ENCODE measurements at regions not wholly inside any gene's neighbourhood (a gene's known extent, or its start where the extent isn't known, plus 50 kb on each side); places are given as distances from the start of the nearest gene placed in this dataset.

DNA sequence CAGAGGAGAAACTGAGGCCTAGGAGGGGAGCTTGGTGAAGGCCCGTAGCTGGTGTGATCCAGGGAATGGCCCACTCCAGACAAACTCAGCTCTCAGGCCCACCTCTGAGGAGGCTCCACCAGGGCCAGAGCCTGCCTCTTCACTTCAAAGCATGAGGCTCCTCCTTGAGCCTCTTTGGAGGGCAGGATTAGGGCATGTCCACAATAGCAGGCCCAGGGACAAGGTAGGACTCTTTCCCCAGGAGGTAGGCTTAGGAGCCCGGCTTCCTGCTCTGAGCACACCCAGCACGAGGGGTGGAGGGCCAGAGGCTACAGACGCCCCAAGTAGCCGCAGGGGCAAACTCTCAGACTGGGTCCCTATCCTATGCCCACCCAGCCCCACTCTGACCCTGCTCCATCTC lies 164.6 kb upstream of the ZMIZ1 start:
- Histone ChIP-seq H3K27ac (ENCODE audit: low read depth, low read length) (no peak overlapping the region), H3K9ac (ENCODE audit: low read depth in 1 of 2, low read length in 2 of 2) (no peak overlapping the region), H3K36me3 (ENCODE audit: control insufficient read depth in 1 of 2, insufficient read depth in 2 of 2, low read length in 2 of 2) (no peaks in the 10 kb centered on the region), H3K4me3 (ENCODE audit: low read depth in 1 of 2, low read length in 2 of 2) (no peak overlapping the region), H3K9me3 (ENCODE audit: control insufficient read depth in 1 of 2, low read length in 2 of 2) (no peaks in the 10 kb centered on the region), H3K4me1 (ENCODE audit: control insufficient read depth in 1 of 2, insufficient read depth in 2 of 2, low read length in 2 of 2) (peaks cover 8 to 9% of the 10 kb centered on the region in 2 donors), H3K27me3 (ENCODE audit: control insufficient read depth in 1 of 2, insufficient read depth in 2 of 2, low read length in 2 of 2) (no peaks in the 10 kb centered on the region)

DNA sequence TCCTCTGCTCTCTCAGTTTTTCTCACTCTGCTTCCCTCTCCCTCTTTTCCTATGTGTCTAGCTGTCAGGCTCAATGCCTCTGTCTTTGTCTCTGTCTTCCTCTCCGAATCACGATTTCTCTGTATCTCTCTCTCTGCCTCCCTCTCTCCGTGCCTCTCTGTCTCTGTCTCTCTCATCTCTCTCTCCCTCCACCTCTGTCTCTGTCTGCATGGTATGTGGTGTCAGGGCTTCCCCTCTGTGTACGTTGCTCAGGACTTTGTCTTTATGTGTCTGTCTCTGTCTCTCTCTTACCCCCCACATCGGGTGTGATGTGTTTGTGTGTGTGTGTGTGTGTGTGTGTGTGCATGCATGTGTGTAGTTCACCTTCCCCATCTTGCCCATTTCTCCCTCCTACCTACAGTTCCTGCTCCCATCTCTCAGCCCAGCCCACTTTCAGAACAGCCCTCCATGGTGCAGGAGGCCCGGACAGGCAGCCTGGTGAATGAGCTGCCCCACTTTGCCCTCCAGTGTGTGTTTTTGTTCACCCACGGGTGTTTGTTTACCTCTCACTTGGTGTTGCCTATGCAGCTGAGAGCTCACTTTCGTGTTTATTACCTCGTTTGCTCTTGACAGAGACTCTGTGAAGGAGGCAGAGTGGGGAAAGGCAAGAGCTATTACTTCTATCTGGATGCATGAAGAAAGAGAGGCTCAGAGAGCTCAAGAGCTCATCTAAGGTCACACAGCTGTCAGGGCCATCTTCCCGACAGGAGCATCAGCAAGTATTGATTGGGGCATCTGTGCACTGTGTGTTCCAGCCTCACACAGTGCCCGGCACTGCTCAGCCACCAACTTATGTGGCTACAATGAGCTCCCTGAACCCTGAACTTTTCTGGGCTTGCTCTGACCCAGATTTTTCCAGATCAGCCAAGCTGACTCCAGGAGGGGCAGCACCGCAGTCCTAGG lies 163.5 kb upstream of the ZMIZ1 start:
- Histone ChIP-seq H3K9ac (ENCODE audit: low read depth in 1 of 2, low read length in 2 of 2) (no peak overlapping the region), H3K27ac (ENCODE audit: low read depth, low read length) (no peak overlapping the region), H3K36me3 (ENCODE audit: control insufficient read depth in 1 of 2, insufficient read depth in 2 of 2, low read length in 2 of 2) (no peaks in the 10 kb centered on the region), H3K4me3 (ENCODE audit: low read depth in 1 of 2, low read length in 2 of 2) (no peak overlapping the region), H3K27me3 (ENCODE audit: control insufficient read depth in 1 of 2, insufficient read depth in 2 of 2, low read length in 2 of 2) (no peaks in the 10 kb centered on the region), H3K9me3 (ENCODE audit: control insufficient read depth in 1 of 2, low read length in 2 of 2) (no peaks in the 10 kb centered on the region), H3K4me1 (ENCODE audit: control insufficient read depth in 1 of 2, insufficient read depth in 2 of 2, low read length in 2 of 2) (no peaks in the 10 kb centered on the region)

DNA sequence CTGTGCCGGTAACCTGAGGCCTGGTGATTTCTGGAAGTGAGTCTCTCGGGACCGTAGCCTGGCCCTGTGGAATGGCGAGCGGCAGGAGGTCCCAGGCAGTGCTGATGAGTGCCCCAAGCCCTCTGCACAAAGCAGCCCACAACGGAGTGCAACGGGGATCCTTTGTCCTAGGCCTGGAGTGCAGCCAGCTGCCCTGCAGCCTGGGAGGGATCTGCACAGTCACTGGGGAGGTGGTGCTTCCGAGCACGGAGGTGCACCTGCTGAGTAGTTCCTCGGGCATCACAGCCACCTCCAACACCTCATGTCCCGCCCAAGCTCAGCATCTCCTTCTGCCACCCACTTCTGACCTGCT lies 162.8 kb upstream of the ZMIZ1 start:
- Histone ChIP-seq H3K36me3 (ENCODE audit: control insufficient read depth in 1 of 2, insufficient read depth in 2 of 2, low read length in 2 of 2) (no peaks in the 10 kb centered on the region), H3K4me3 (ENCODE audit: low read depth in 1 of 2, low read length in 2 of 2) (no peak overlapping the region), H3K9me3 (ENCODE audit: control insufficient read depth in 1 of 2, low read length in 2 of 2) (no peaks in the 10 kb centered on the region), H3K27ac (ENCODE audit: low read depth, low read length) (no peak overlapping the region), H3K4me1 (ENCODE audit: control insufficient read depth in 1 of 2, insufficient read depth in 2 of 2, low read length in 2 of 2) (no peaks in the 10 kb centered on the region), H3K27me3 (ENCODE audit: control insufficient read depth in 1 of 2, insufficient read depth in 2 of 2, low read length in 2 of 2) (no peaks in the 10 kb centered on the region), H3K9ac (ENCODE audit: low read depth in 1 of 2, low read length in 2 of 2) (no peak overlapping the region)

DNA sequence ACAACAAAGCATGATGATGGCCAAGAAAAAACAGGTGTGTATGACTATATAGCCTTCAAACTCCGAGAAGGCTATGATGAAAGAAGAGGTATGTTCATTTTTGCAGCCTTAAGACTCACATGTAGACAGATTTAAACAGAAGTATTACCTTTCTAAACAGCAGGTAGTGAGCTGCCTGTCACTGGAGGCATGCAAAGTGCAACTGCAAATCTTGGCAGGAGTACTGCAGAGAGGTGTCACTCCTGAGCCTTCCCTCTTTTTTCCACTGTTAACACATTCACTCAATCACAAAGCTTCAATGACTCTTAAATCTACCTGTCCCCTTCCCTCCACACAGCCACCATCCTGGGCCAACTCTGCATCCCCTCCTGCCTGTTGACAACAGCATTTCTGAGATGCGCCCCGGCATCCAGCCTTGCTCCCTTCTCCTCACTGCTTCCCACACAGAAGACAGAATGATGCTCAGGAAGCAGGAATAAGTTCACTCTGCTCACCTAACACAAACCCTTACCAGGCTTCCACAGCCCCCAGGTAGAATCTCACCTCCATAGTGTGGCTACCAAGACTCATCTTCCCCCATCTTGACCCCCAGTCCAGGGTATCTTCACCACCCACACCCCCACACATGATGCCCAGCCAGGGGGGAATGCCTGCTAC lies 161.9 kb upstream of the ZMIZ1 start:
- H3K4me3 ChIP-seq (ENCODE audit: low read depth in 1 of 2, low read length in 2 of 2): no peak overlapping the region
- H3K4me1 ChIP-seq (ENCODE audit: control insufficient read depth in 1 of 2, insufficient read depth in 2 of 2, low read length in 2 of 2): peaks cover 2 to 6% of the 10 kb centered on the region in 2 donors
- no peak overlapping the region for H3K9ac ChIP-seq (ENCODE audit: low read depth in 1 of 2, low read length in 2 of 2)
- no peaks in the 10 kb centered on the region for H3K27me3 ChIP-seq (ENCODE audit: control insufficient read depth in 1 of 2, insufficient read depth in 2 of 2, low read length in 2 of 2)
- no peaks in the 10 kb centered on the region for H3K9me3 ChIP-seq (ENCODE audit: control insufficient read depth in 1 of 2, low read length in 2 of 2)
- H3K27ac ChIP-seq (ENCODE audit: low read depth, low read length): no peak overlapping the region
- no peaks in the 10 kb centered on the region for H3K36me3 ChIP-seq (ENCODE audit: control insufficient read depth in 1 of 2, insufficient read depth in 2 of 2, low read length in 2 of 2)

DNA sequence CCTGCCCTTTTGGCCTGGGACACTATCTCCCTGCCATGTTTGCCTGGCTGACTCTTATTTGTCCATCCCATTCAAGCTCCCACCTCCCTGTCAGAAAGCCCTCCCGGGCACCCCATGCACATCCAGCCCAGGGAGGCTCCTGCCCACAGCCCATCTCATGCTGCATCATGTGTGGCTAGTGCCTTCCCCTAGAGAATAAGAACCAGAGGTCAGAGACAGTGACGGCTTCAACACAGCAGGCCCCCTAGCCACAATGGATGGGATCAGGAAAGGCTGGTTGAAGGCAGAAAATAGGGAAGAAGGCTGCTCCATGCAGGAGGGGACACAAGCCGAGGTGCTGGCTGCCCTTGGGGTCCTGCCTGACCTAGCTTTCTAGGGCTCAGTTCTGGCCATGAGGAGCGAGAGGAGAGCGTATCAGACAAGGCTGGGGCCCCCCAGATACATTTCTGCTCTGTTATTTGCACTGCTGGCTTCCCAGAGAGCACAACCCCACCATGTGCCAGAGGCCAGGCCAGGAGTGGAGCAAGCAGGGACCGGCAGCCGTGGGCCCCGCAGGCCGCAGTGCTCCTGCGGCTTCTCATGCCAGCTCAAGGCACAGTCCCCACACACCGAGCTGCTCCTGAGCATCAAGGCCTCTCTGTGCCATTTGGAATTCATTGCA lies 161.1 kb upstream of the ZMIZ1 start:
- H3K27ac ChIP-seq (ENCODE audit: low read depth, low read length): no peak overlapping the region
- H3K36me3 ChIP-seq (ENCODE audit: control insufficient read depth in 1 of 2, insufficient read depth in 2 of 2, low read length in 2 of 2): no peaks in the 10 kb centered on the region
- H3K9me3 ChIP-seq (ENCODE audit: control insufficient read depth in 1 of 2, low read length in 2 of 2): no peaks in the 10 kb centered on the region
- H3K27me3 ChIP-seq (ENCODE audit: control insufficient read depth in 1 of 2, insufficient read depth in 2 of 2, low read length in 2 of 2): no peaks in the 10 kb centered on the region
- H3K4me1 ChIP-seq (ENCODE audit: control insufficient read depth in 1 of 2, insufficient read depth in 2 of 2, low read length in 2 of 2): peaks cover 5 to 6% of the 10 kb centered on the region in 2 donors
- H3K4me3 ChIP-seq (ENCODE audit: low read depth in 1 of 2, low read length in 2 of 2): no peak overlapping the region
- no peak overlapping the region for H3K9ac ChIP-seq (ENCODE audit: low read depth in 1 of 2, low read length in 2 of 2)

DNA sequence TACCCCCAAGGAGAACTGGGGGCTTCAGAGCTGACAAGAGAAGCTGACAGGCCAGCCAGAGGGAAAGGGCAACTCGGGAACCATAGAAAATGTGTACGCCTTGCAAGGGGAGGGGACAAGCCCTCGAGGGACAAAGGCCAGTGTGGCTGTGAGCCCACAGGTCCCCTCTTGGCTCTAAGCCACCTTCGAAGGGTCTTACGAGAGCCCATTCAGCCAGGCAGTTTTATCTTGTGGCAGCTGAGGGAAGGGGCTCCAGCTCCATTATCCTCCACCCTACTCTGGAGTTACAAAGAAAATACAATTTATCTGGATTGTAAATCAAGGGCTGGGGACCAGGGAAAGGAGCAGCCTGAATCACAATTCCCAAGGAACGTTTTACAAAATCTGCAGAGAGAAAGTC lies 159.5 kb upstream of the ZMIZ1 start:
- Histone ChIP-seq H3K4me1 (ENCODE audit: control insufficient read depth in 1 of 2, insufficient read depth in 2 of 2, low read length in 2 of 2) (peaks cover 13 to 15% of the 10 kb centered on the region in 2 donors), H3K9ac (ENCODE audit: low read depth in 1 of 2, low read length in 2 of 2) (no peak overlapping the region), H3K27ac (ENCODE audit: low read depth, low read length) (no peak overlapping the region)

DNA sequence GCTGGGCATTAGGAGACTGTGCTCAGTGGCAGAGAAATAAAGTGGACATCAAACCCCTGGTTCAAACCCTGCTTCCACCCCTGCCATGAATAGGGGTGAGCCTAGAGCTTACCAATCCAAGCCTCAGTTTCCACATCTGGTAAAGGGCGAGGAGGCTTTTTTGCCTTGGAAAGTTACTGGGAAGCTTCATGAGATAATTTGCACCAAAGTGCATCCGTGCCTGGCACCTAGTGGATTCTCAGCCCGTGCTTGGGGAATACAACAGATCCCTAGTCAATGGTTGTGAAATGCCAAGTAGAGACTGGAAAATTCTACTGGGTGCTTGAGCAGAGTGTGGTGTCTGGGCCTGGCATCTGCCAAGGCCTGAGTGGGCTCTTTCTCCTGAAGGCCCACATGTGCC lies 158.7 kb upstream of the ZMIZ1 start:
- H3K9ac ChIP-seq (ENCODE audit: low read depth in 1 of 2, low read length in 2 of 2): no peak overlapping the region
- H3K27ac ChIP-seq (ENCODE audit: low read depth, low read length): no peak overlapping the region
- peaks cover 21 to 22% of the 10 kb centered on the region in 2 donors for H3K4me1 ChIP-seq (ENCODE audit: control insufficient read depth in 1 of 2, insufficient read depth in 2 of 2, low read length in 2 of 2)

More for the DNA sequence above, 159.5 kb upstream of the ZMIZ1 start:
- Histone ChIP-seq H3K4me3 (ENCODE audit: low read depth in 1 of 2, low read length in 2 of 2) (no peak overlapping the region), H3K9me3 (ENCODE audit: control insufficient read depth in 1 of 2, low read length in 2 of 2) (no peaks in the 10 kb centered on the region), H3K36me3 (ENCODE audit: control insufficient read depth in 1 of 2, insufficient read depth in 2 of 2, low read length in 2 of 2) (no peaks in the 10 kb centered on the region), H3K27me3 (ENCODE audit: control insufficient read depth in 1 of 2, insufficient read depth in 2 of 2, low read length in 2 of 2) (no peaks in the 10 kb centered on the region)

DNA sequence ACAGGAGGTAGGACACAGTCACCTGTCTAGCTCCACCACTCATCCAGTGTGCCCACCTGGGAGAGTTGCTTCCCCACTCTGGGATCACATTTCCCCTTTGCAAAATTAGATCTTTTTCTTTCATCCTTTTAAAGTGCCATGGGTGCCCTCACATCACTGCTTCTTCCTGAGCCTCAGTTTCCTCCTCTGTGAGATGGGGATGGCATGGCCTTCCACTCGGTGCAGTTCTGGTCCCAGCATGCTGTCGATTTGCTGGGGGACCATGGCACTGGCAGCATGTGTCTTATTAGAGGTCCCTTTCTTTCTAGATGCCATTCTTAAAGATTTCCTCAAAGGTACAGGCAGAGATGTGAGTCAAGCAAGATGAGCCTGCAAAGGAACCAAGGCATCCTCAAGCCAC lies 158.3 kb upstream of the ZMIZ1 start:
- H3K27me3 ChIP-seq (ENCODE audit: control insufficient read depth in 1 of 2, insufficient read depth in 2 of 2, low read length in 2 of 2): no peaks in the 10 kb centered on the region
- no peak overlapping the region for H3K27ac ChIP-seq (ENCODE audit: low read depth, low read length)
- H3K9ac ChIP-seq (ENCODE audit: low read depth in 1 of 2, low read length in 2 of 2): no peak overlapping the region
- no peak overlapping the region for H3K4me3 ChIP-seq (ENCODE audit: low read depth in 1 of 2, low read length in 2 of 2)
- H3K36me3 ChIP-seq (ENCODE audit: control insufficient read depth in 1 of 2, insufficient read depth in 2 of 2, low read length in 2 of 2): no peaks in the 10 kb centered on the region
- H3K9me3 ChIP-seq (ENCODE audit: control insufficient read depth in 1 of 2, low read length in 2 of 2): no peaks in the 10 kb centered on the region
- peaks cover 21 to 22% of the 10 kb centered on the region in 2 donors for H3K4me1 ChIP-seq (ENCODE audit: control insufficient read depth in 1 of 2, insufficient read depth in 2 of 2, low read length in 2 of 2)

More for the DNA sequence above, 158.7 kb upstream of the ZMIZ1 start:
- Histone ChIP-seq H3K4me3 (ENCODE audit: low read depth in 1 of 2, low read length in 2 of 2) (no peak overlapping the region), H3K27me3 (ENCODE audit: control insufficient read depth in 1 of 2, insufficient read depth in 2 of 2, low read length in 2 of 2) (no peaks in the 10 kb centered on the region), H3K9me3 (ENCODE audit: control insufficient read depth in 1 of 2, low read length in 2 of 2) (no peaks in the 10 kb centered on the region), H3K36me3 (ENCODE audit: control insufficient read depth in 1 of 2, insufficient read depth in 2 of 2, low read length in 2 of 2) (no peaks in the 10 kb centered on the region)

DNA sequence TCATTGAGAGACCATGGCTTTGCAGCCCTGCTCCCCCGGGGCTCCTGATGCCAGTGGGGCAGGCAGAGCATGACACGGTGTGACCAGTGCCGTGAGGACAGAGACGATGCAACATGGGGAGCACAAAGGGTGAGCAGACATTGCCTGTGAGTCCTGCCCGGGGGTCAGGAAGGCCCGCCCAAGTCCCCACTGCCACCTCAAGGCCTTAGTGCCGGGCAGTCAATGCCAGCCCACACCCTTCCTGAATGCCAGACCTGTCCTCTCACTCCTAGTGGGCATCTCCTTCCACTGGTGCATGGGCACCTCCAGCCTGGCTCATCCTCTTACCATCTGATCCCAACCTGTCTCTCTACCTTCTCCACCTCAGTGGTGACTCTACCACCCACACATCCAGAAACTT lies 157.9 kb upstream of the ZMIZ1 start:
- Histone ChIP-seq H3K4me3 (ENCODE audit: low read depth in 1 of 2, low read length in 2 of 2) (no peak overlapping the region), H3K4me1 (ENCODE audit: control insufficient read depth in 1 of 2, insufficient read depth in 2 of 2, low read length in 2 of 2) (peaks cover 21 to 22% of the 10 kb centered on the region in 2 donors), H3K27me3 (ENCODE audit: control insufficient read depth in 1 of 2, insufficient read depth in 2 of 2, low read length in 2 of 2) (no peaks in the 10 kb centered on the region), H3K27ac (ENCODE audit: low read depth, low read length) (no peak overlapping the region), H3K9ac (ENCODE audit: low read depth in 1 of 2, low read length in 2 of 2) (no peak overlapping the region), H3K9me3 (ENCODE audit: control insufficient read depth in 1 of 2, low read length in 2 of 2) (no peaks in the 10 kb centered on the region), H3K36me3 (ENCODE audit: control insufficient read depth in 1 of 2, insufficient read depth in 2 of 2, low read length in 2 of 2) (no peaks in the 10 kb centered on the region)
